Smooth muscle cell (in vitro differentiated cells): ENCODE measurements at regions not wholly inside any gene's neighbourhood (a gene's known extent, or its start where the extent isn't known, plus 50 kb on each side); places are given as distances from the start of the nearest gene placed in this dataset.

ENCODE experiments used
- DNase-seq: peaks from one replicate; lab custom pipeline; 2025; ENCODE audit not compliant: unreplicated experiment; lab: John Stamatoyannopoulos, UW
- H2AFZ ChIP-seq: fragments of 200-600 bp; sonication (generic); 2 replicates; pipeline ENCODE4 v1.6.0; 2016; ENCODE audit warnings: antibody characterized with exemption, low read depth, mild to moderate bottlenecking
- H3F3A ChIP-seq: fragments of 200-600 bp; sonication (generic); 2 replicates; pipeline ENCODE4 v1.6.0; 2017; ENCODE audit warnings: antibody characterized with exemption, low read depth
- H3K27ac ChIP-seq: fragments of 200-600 bp; sonication (generic); 2 replicates; pipeline ENCODE4 v1.5.1; 2016; ENCODE audit warnings: low read depth, mild to moderate bottlenecking
- H3K27me3 ChIP-seq: fragments of 200-600 bp; sonication (generic); 2 replicates; pipeline ENCODE4 v1.6.1; 2016; ENCODE audit warnings: low read depth, mild to moderate bottlenecking
- H3K36me3 ChIP-seq: fragments of 200-600 bp; sonication (generic); 2 replicates; pipeline ENCODE4 v1.5.1; 2016; ENCODE audit warnings: low read depth
- H3K4me1 ChIP-seq: fragments of 200-600 bp; sonication (generic); 2 replicates; pipeline ENCODE4 v1.5.1; 2016; ENCODE audit warnings: low read depth
- H3K4me2 ChIP-seq: fragments of 200-600 bp; sonication (generic); 2 replicates; pipeline ENCODE4 v1.6.0; 2016; ENCODE audit warnings: mild to moderate bottlenecking
- H3K4me3 ChIP-seq: fragments of 200-600 bp; sonication (generic); 2 replicates; pipeline ENCODE4 v1.5.1; 2016; ENCODE audit warnings: mild to moderate bottlenecking
- H3K79me2 ChIP-seq: fragments of 200-600 bp; sonication (generic); 2 replicates; pipeline ENCODE4 v1.6.0; 2016; ENCODE audit warnings: low read depth, mild to moderate bottlenecking
- H3K9ac ChIP-seq: fragments of 200-600 bp; sonication (generic); 2 replicates; pipeline ENCODE4 v1.6.0; 2016; ENCODE audit warnings: low read depth
- H3K9me3 ChIP-seq: fragments of 200-600 bp; sonication (generic); replicated peaks from 2 replicates; pipeline ENCODE4 v1.5.1; 2016; ENCODE audit warnings: low read depth
- H4K20me1 ChIP-seq: fragments of 200-600 bp; sonication (generic); 2 replicates; pipeline ENCODE4 v1.6.0; 2016; ENCODE audit warnings: low read depth
- WGBS: methylation state at CpG from one replicate; pipeline ENCODE4 v1.1.7; 2016; ENCODE audit warnings: low lambda C conversion rate; 5-methylcytosine and 5-hydroxymethylcytosine counted together
- TF ChIP-seq, protein P1 (sequence below): fragments of 200-600 bp; sonication (generic); IDR thresholded peaks from 2 replicates; pipeline ENCODE4 v1.5.1; 2017; ENCODE audit warnings: borderline replicate concordance, mild to moderate bottlenecking, antibody characterized with exemption; ENCODE audit not compliant: insufficient read depth, poor library complexity, severe bottlenecking

DNA sequence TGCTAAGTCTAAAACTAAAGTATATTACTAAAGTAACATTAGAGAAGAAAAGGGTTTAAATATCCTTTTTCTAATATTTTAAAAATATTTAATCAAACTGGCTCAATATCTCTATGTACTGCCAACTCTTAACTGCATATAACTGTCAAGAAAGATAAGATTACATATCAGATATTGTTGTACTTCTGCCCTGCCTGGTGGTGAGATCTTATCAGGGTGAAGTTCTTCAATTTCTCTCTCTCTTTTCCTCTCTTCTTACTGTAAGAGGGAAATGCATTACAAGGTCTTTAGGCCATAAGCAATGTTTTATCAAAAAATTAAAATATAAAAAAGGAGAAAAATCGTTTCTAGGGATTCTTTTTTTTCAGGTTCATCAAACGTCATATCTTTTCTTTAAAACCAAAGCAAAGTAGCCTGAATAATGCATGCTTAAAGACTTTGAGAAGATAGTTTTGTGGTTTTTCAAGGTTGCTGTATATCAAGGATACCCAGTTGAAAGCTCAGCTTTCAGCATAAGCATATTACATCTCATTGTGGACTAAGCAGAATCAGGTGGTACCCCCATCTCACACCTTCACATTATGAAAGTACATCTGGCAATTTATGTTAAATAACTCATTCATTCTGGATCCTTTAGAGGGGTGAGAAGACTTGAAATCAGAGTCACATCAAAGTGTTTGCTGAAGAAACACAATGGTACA, 1625.7 kb upstream of the SLC10A2 start:
- H3K79me2 ChIP-seq = no peaks in the 10 kb centered on the region
- H3K4me3 ChIP-seq = no peak overlapping the region
- no peaks in the 10 kb centered on the region for H3K36me3 ChIP-seq
- H3K4me2 ChIP-seq = no peak overlapping the region
- H3K9ac ChIP-seq = no peak overlapping the region
- H3K27me3 ChIP-seq = no peaks in the 10 kb centered on the region
- no peak overlapping the region for H2AFZ ChIP-seq
- 61% methylated on average over 2 of the region's 2 CpGs for WGBS
- H3K9me3 ChIP-seq = no peaks in the 10 kb centered on the region
- H3K4me1 ChIP-seq = no peaks in the 10 kb centered on the region
- no peak overlapping the region for H3K27ac ChIP-seq
- H4K20me1 ChIP-seq = no peaks in the 10 kb centered on the region
- no peak for DNase-seq
- TF ChIP-seq, protein P1, sequence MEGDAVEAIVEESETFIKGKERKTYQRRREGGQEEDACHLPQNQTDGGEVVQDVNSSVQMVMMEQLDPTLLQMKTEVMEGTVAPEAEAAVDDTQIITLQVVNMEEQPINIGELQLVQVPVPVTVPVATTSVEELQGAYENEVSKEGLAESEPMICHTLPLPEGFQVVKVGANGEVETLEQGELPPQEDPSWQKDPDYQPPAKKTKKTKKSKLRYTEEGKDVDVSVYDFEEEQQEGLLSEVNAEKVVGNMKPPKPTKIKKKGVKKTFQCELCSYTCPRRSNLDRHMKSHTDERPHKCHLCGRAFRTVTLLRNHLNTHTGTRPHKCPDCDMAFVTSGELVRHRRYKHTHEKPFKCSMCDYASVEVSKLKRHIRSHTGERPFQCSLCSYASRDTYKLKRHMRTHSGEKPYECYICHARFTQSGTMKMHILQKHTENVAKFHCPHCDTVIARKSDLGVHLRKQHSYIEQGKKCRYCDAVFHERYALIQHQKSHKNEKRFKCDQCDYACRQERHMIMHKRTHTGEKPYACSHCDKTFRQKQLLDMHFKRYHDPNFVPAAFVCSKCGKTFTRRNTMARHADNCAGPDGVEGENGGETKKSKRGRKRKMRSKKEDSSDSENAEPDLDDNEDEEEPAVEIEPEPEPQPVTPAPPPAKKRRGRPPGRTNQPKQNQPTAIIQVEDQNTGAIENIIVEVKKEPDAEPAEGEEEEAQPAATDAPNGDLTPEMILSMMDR = no peak
- no peaks in the 10 kb centered on the region for H3F3A ChIP-seq

- 78% methylated on average over 3 of the region's 3 CpGs for WGBS
- H3K4me1 ChIP-seq = no peaks in the 10 kb centered on the region
- no peak overlapping the region for H3K27ac ChIP-seq
- DNase-seq = no peak
- no peaks in the 10 kb centered on the region for H3K79me2 ChIP-seq
- H2AFZ ChIP-seq = no peak overlapping the region
- no peaks in the 10 kb centered on the region for H3K9me3 ChIP-seq
- H3K36me3 ChIP-seq = no peaks in the 10 kb centered on the region
- no peak overlapping the region for H3K9ac ChIP-seq
- H3K4me2 ChIP-seq = no peak overlapping the region
- TF ChIP-seq, protein P1 = no peak
- H3F3A ChIP-seq = no peaks in the 10 kb centered on the region
- no peaks in the 10 kb centered on the region for H4K20me1 ChIP-seq
- H3K4me3 ChIP-seq = no peak overlapping the region
- H3K27me3 ChIP-seq = no peaks in the 10 kb centered on the region
These were observed 1620.3 kb upstream of the SLC10A2 start for GRCh38 chr13:104686484-104686883.

- Histone ChIP-seq H3K9ac (no peak overlapping the region), H3K4me2 (no peak overlapping the region), H3K27ac (no peak overlapping the region), H4K20me1 (no peaks in the 10 kb centered on the region), H2AFZ (no peak overlapping the region), H3K9me3 (no peaks in the 10 kb centered on the region), H3K36me3 (no peaks in the 10 kb centered on the region), H3K4me3 (no peak overlapping the region), H3K79me2 (no peaks in the 10 kb centered on the region), H3K27me3 (no peaks in the 10 kb centered on the region), H3K4me1 (no peaks in the 10 kb centered on the region), H3F3A (no peaks in the 10 kb centered on the region)
- TF ChIP-seq, protein P1 = no peak
- DNase-seq = no peak
These were observed 1617.6 kb upstream of the SLC10A2 start for GRCh38 chr13:104683789-104684188.

- 88% methylated on average over 5 of the region's 5 CpGs for WGBS
- Histone ChIP-seq H3K27me3 (peaks cover 5% of the 10 kb centered on the region), H2AFZ (no peak overlapping the region), H3K36me3 (no peaks in the 10 kb centered on the region), H3K4me2 (no peak overlapping the region), H3K9me3 (no peaks in the 10 kb centered on the region), H3K4me1 (no peaks in the 10 kb centered on the region), H3K4me3 (no peak overlapping the region), H3K79me2 (no peaks in the 10 kb centered on the region), H4K20me1 (no peaks in the 10 kb centered on the region), H3K9ac (no peak overlapping the region), H3K27ac (no peak overlapping the region), H3F3A (no peaks in the 10 kb centered on the region)
- TF ChIP-seq, protein P1 = no peak
- no peak for DNase-seq
These were observed 1611.9 kb upstream of the SLC10A2 start for GRCh38 chr13:104678161-104678560.
